KMS-11 (cell line): ENCODE measurements at regions not wholly inside any gene's neighbourhood (a gene's known extent, or its start where the extent isn't known, plus 50 kb on each side); places are given as distances from the start of the nearest gene placed in this dataset.

Source experiments
- H2AFZ ChIP-seq: fragments of 200-600 bp; sonication (generic); 2 replicates; pipeline ENCODE4 v1.6.1; 2016; ENCODE audit warnings: antibody characterized with exemption, mixed run types, low read depth
- H3K27ac ChIP-seq: fragments of 200-600 bp; sonication (generic); 2 replicates; pipeline ENCODE4 v1.6.1; 2016; ENCODE audit warnings: mild to moderate bottlenecking, mixed run types
- H3K27me3 ChIP-seq: fragments of 200-600 bp; sonication (generic); 2 replicates; pipeline ENCODE4 v1.6.1; 2017; ENCODE audit warnings: mild to moderate bottlenecking, low read depth, mixed run types, moderate library complexity; ENCODE audit not compliant: insufficient read depth
- H3K36me3 ChIP-seq: fragments of 200-600 bp; sonication (generic); 2 replicates; pipeline ENCODE4 v1.6.1; 2017; ENCODE audit warnings: mild to moderate bottlenecking, mixed run types; ENCODE audit not compliant: insufficient read depth
- H3K4me1 ChIP-seq: fragments of 200-600 bp; sonication (generic); 2 replicates; pipeline ENCODE4 v1.6.1; 2016; ENCODE audit warnings: mild to moderate bottlenecking, low read depth, mixed run types; ENCODE audit not compliant: poor library complexity, severe bottlenecking
- H3K4me2 ChIP-seq: fragments of 200-600 bp; sonication (generic); 2 replicates; pipeline ENCODE4 v1.7.0; 2016; ENCODE audit warnings: mild to moderate bottlenecking, mixed run types
- H3K4me3 ChIP-seq: fragments of 200-600 bp; sonication (generic); IDR thresholded peaks from 2 replicates; pipeline ENCODE4 v1.6.1; 2017; ENCODE audit warnings: low read depth, low read length, mixed read lengths; ENCODE audit not compliant: insufficient read depth
- H3K79me2 ChIP-seq: fragments of 200-600 bp; sonication (generic); 2 replicates; pipeline ENCODE4 v1.6.1; 2016; ENCODE audit warnings: low read depth, mixed run types; ENCODE audit not compliant: insufficient read depth
- H3K9ac ChIP-seq: fragments of 200-600 bp; sonication (generic); 2 replicates; pipeline ENCODE4 v1.6.1; 2016; ENCODE audit warnings: mild to moderate bottlenecking, mixed run types
- H4K20me1 ChIP-seq: fragments of 200-600 bp; sonication (generic); 2 replicates; pipeline ENCODE4 v1.6.1; 2016; ENCODE audit warnings: mild to moderate bottlenecking, mixed run types; ENCODE audit not compliant: insufficient read depth
- CTCF ChIP-seq: fragments of 200-600 bp; sonication (generic); conservative IDR thresholded peaks from 2 replicates; pipeline ENCODE4 v1.6.1; 2017; ENCODE audit warnings: low read depth, mild to moderate bottlenecking, antibody characterized with exemption, low read length, moderate library complexity, mixed read lengths

GRCh38 chr15:91634179-91634578, 219.3 kb upstream of the SLCO3A1 start:
- TF ChIP-seq CTCF = no peak
- H3K4me1 ChIP-seq = no peaks in the 10 kb centered on the region
- H3K27ac ChIP-seq = no peak overlapping the region
- no peak overlapping the region for H3K4me3 ChIP-seq
- no peaks in the 10 kb centered on the region for H4K20me1 ChIP-seq
- no peak overlapping the region for H3K9ac ChIP-seq
- H2AFZ ChIP-seq = no peak overlapping the region
- no peaks in the 10 kb centered on the region for H3K27me3 ChIP-seq
- no peak overlapping the region for H3K4me2 ChIP-seq
- H3K79me2 ChIP-seq = no peaks in the 10 kb centered on the region
- no peaks in the 10 kb centered on the region for H3K36me3 ChIP-seq

GRCh38 chr15:91635080-91635479, 218.4 kb upstream of the SLCO3A1 start:
- Histone ChIP-seq H4K20me1 (no peaks in the 10 kb centered on the region), H2AFZ (no peak overlapping the region), H3K79me2 (no peaks in the 10 kb centered on the region), H3K36me3 (no peaks in the 10 kb centered on the region), H3K4me2 (no peak overlapping the region), H3K4me3 (no peak overlapping the region), H3K9ac (no peak overlapping the region), H3K4me1 (no peaks in the 10 kb centered on the region), H3K27ac (no peak overlapping the region), H3K27me3 (no peaks in the 10 kb centered on the region)
- no peak for TF ChIP-seq CTCF

GRCh38 chr15:91635641-91636040, 217.9 kb upstream of the SLCO3A1 start:
- no peak overlapping the region for H3K27ac ChIP-seq
- H3K4me3 ChIP-seq = no peak overlapping the region
- no peak overlapping the region for H2AFZ ChIP-seq
- no peaks in the 10 kb centered on the region for H3K27me3 ChIP-seq
- no peaks in the 10 kb centered on the region for H4K20me1 ChIP-seq
- no peaks in the 10 kb centered on the region for H3K4me1 ChIP-seq
- no peak for TF ChIP-seq CTCF
- H3K9ac ChIP-seq = no peak overlapping the region
- no peaks in the 10 kb centered on the region for H3K79me2 ChIP-seq
- no peaks in the 10 kb centered on the region for H3K36me3 ChIP-seq
- H3K4me2 ChIP-seq = no peak overlapping the region

GRCh38 chr15:91649016-91649415, 204.5 kb upstream of the SLCO3A1 start:
- H3K4me2 ChIP-seq = no peak overlapping the region
- no peak for TF ChIP-seq CTCF
- no peaks in the 10 kb centered on the region for H3K4me1 ChIP-seq

More at GRCh38 chr15:91649016-91649415, 204.5 kb upstream of the SLCO3A1 start:
- Histone ChIP-seq H4K20me1 (no peaks in the 10 kb centered on the region), H3K36me3 (no peaks in the 10 kb centered on the region), H3K79me2 (no peaks in the 10 kb centered on the region), H2AFZ (no peak overlapping the region), H3K27ac (no peak overlapping the region), H3K9ac (no peak overlapping the region), H3K27me3 (no peaks in the 10 kb centered on the region), H3K4me3 (no peak overlapping the region)
